Cerebellar cortex (tissue), 1 donor: ENCODE measurements at regions not wholly inside any gene's neighbourhood (a gene's known extent, or its start where the extent isn't known, plus 50 kb on each side); places are given as distances from the start of the nearest gene placed in this dataset.

ENCODE experiments used
- DNase-seq: peaks from one replicate; pipeline ENCODE4 v3.0.0-alpha.2; 2015; ENCODE audit warnings: low spot score

DNA sequence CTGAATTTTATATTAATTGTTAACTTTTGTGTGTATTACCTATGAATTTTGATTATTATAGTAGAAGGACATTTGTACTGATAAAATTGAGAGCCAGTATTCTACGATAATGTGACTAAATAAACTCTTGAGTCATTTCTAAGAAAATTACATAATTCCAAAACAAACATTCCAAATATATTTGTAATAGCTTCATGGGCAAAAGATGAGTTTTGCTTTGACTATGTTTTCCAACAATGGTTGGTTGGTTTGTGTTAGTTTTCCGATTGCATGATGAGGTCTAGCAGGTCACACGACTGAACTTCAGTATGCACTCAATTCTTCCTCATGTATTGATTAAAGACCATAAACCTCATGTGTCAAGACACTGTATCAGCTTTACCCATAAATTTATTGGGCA lies 71.7 kb upstream of the WDR75 start:
- DNase-seq = no peak

DNA sequence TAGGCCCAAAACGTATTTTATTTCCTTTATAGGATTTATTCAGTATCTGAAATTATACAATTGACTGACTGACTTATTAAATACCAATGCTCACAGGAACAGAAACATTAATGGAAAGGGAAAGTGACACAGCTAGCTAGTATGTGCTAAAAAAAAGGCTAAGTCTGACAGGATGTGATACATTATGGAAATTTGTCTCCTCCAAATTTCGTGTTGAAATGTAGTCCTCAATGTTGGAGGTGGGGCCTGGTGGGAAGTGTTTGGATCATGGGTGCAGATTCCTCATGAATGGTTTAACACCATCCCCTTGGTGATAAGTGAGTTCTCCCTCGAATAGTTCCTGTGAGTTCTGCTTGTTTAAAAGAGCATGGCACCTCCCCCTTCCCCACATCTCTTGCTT lies 70.6 kb upstream of the WDR75 start:
- DNase-seq = no peak

DNA sequence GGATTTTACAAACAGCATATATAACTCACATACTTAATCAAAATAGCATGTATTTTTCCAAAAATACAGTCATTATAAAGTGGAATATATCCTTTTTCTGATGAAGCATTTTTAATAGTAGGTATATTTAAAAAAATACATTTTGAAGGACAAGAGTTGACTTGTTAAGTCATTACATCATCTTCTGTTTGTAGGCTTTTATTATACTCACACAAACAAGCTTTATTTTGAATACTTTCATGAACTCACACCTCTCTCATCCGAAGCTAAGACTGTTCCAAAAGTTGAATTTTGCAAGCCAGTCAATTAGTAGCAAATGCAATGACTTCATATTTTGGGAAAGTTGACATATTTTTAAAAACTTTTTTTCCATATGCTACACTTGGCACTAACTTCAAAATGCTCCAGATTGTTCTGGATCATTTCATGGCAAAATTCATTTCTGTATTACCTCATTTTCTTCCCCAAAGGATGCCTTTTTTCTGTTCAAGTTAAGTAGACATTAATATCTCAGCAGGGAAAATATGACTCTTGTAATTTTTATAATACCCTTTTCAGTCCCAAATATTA lies 68.5 kb upstream of the WDR75 start:
- no peak for DNase-seq

DNA sequence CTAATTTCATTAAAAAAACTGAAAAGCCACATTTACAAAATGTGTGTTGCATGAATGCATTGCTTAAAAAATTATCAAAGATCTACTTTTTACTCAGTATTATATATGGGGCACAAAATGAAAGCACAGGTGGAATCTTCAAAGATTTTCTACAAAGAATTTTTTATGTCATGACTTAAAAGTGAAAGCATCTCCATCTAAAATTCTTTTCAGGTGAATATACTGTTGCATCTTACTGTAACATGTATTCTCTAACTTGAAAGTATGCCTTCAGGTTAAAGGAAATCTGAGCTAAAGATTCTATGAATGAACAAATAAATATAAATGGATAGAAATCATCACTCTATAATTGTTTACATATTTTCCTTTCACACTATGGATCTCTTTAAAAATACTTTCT lies 66.8 kb upstream of the WDR75 start:
- no peak for DNase-seq

DNA sequence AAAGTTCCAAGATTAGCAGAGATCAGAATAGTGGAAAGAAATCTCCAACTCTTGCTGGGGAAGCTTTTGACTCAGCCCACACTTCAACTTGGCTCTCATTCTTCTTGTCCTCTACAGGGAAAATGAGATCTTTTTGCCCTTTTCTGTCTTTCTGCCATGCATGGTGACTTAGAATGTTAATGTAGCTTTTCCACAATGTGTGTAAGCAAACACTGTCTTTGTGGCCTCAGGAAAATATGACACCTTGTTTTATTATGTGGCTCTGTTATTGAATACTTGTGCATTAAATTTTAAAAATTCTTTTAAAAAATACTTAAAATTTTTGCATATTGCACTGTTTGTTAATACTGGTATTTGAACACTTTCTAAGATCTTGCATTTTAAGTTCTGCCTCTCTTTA lies 65.4 kb upstream of the WDR75 start:
- no peak for DNase-seq

DNA sequence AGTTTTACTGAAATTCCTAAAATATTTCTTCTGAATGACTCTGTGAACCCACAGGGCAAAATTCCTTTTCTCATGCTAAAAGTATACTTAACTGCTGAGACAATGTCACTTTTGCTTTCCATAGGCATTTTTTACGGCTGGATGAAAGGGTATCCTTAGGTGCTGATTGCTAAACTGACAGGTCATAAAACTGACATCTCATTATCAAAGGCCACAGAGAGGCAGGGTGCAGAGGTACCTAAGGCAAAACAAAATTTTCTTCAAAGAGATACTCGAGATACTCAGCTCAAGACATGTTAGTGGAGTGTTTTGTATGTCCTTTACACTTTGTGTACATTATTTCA lies 62.0 kb upstream of the WDR75 start:
- no peak for DNase-seq

DNA sequence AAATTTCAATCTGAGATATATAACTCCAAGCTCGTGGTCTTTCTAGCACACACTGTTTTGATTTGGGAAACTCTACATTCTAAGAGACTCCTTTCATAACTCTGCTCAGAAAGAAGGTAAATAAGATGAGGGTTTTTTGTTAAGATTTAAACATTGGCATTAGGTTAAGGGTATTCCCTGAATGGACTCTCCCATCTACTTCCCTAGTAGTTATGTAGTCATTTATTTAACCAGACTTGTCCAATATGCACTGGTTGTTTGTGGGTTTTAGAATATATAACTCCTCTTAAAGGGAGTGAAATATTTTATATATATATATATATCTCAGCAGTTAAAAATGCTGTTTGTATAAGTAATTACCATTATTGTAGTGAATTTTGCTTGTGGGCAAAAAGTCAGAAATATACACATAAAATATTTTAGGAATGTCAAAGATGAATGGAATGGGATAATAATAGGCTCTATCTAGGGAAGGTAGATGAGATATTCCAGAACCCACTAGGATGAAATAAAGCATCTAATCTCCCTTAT lies 61.5 kb upstream of the WDR75 start:
- DNase-seq = no peak

DNA sequence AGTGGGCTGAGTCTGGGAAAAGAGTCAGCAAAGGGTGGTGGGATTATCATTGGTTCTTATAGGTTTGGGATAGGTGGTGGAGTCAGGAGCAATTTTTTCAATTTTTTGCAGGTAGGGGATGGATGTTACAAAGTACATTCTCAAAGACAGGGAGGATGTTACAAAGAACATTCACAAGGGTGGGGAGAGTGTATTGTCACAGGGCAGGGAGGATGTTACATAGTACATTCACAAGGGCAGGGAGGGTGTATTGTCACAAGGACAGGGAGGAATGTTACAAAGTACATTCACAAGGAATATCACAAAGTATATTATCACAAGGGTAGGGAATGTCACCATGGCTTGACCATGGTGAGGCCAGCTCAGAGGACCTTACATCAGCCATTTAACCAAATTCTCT lies 58.6 kb upstream of the WDR75 start:
- DNase-seq = no peak

DNA sequence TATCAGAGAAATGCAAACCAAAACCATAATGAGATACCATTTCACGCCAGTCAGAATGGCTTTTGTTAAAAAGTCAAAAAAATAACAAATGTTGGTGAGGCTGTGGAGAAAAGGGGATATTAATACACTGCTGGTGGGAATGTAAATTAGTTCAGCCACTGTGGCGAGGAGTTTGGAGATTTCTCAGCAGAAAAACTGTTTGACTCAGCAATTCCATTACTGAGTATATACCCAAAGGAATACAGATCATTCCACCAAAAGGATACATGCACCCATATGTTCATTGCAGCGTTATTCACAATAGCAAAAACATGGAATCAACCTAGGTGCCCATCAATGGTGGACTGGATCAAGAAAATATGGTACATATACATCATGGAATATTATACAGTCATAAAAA lies 54.5 kb upstream of the WDR75 start:
- no peak for DNase-seq

DNA sequence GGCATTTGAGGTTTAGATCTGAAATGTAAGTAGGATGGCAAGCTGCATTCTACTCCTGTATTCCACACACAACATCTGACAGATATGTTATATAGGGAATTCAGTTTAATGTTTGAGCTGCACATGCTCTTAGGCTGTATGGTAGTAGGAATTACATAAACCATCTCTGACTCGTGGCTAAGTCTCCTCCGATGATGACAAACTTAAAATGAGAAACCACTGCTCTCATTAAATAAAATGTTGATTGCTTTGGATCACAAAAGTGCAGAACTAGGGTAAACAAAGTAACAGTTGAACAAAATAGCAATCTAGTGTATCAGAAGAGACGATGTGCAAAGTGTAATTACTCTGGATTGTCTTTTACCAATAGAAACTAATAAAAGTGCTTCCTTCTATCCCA lies 50.1 kb upstream of the WDR75 start:
- no peak for DNase-seq
